ENCODE measurements at regions not wholly inside any gene's neighbourhood (a gene's known extent, or its start where the extent isn't known, plus 50 kb on each side); places are given as distances from the start of the nearest gene placed in this dataset.

DNA sequence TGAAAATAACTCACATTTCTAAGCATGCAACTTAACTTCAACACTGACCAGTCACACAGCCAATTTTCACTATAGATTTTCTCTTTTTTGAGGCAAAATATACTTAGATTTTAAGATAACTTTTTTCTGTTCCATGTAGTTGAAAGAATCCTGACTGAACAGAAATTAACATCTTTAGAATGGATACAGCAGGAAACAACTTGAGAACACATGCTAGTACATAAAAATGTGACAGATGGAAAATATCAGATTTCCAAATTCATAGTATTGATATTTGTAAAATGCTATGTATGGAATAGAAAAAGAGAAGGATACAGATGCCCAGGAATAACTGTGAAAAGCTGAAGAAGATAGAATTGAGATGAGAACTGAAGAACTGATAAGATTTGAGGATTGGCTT, 1270.6 kb downstream of the KCNT2 start:
- no peak for DNase-seq (ENCODE audit: low read depth)
- no peak overlapping the region for H3K4me3 ChIP-seq (ENCODE audit: control insufficient read depth, low read depth, low read length)
- TF ChIP-seq, protein P1, sequence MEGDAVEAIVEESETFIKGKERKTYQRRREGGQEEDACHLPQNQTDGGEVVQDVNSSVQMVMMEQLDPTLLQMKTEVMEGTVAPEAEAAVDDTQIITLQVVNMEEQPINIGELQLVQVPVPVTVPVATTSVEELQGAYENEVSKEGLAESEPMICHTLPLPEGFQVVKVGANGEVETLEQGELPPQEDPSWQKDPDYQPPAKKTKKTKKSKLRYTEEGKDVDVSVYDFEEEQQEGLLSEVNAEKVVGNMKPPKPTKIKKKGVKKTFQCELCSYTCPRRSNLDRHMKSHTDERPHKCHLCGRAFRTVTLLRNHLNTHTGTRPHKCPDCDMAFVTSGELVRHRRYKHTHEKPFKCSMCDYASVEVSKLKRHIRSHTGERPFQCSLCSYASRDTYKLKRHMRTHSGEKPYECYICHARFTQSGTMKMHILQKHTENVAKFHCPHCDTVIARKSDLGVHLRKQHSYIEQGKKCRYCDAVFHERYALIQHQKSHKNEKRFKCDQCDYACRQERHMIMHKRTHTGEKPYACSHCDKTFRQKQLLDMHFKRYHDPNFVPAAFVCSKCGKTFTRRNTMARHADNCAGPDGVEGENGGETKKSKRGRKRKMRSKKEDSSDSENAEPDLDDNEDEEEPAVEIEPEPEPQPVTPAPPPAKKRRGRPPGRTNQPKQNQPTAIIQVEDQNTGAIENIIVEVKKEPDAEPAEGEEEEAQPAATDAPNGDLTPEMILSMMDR (conservative IDR thresholded peaks at IDR 0.05; ENCODE audit: control insufficient read depth, insufficient read depth, low read depth, low read length), result no peak

DNA sequence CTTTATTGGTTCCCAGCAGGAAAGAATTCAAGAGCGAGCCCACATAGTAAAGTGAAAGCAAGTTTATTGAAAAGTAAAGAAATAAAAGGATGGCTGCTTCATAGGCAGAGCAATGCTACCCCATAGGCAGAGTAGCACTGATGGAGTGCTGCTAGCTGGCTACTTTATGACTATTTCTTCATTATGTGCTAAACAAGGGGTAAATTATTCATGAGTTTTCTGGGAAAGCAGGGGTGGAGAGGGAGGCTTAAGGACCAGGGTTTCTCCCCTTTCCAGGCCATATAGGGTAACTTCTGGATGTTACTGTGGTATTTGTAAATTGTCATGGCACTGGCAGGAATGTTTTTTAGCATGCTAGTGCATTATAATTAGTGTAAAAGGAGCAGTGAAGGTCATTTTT, 1271.4 kb downstream of the KCNT2 start:
- H3K4me3 ChIP-seq (ENCODE audit: control insufficient read depth, low read depth, low read length), result no peak overlapping the region
- TF ChIP-seq, protein P1 (conservative IDR thresholded peaks at IDR 0.05; ENCODE audit: control insufficient read depth, insufficient read depth, low read depth, low read length), result no peak
- DNase-seq (ENCODE audit: low read depth), result no peak

DNA sequence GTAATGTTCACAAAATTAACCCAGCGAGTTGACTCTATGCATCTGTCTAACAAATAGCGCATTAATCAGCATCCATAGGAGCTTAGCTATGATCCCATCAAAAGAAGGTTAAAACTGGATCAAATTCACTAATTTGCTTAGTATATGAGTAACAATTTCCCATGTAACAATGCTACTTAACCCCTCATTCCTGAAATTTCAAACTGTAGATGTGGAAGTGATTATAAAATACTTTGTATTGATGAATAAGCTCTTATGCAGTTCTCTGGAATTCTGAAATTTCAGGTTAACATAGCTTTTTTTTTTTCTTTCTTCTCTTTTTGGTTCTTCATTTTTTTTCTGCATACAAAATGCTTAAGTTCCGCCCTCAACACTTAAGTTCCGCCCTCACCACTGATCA, 1272.7 kb downstream of the KCNT2 start:
- H3K4me3 ChIP-seq (ENCODE audit: control insufficient read depth, low read depth, low read length), result no peak overlapping the region
- no peak for DNase-seq (ENCODE audit: low read depth)

DNA sequence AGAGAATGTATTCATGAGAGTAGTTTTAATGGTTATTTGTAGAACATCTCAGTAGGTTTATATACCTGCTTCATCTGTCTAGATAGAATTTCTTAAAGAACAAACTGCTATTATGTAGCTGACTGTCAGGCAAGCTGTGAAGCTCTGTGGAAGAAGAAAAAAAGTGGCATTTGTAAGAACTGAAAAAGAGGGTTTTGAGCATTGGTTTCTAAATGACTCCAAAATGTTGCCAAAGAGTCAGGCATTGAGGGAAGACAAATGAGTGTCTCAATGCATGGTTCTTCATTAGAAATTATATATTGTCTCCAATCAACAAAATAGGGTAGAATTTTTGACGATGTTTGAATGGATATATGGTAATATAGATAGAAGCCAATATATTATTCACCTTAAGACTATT, 1276.1 kb downstream of the KCNT2 start:
- TF ChIP-seq, protein P1 (conservative IDR thresholded peaks at IDR 0.05; ENCODE audit: control insufficient read depth, insufficient read depth, low read depth, low read length), result no peak
- no peak overlapping the region for H3K4me3 ChIP-seq (ENCODE audit: control insufficient read depth, low read depth, low read length)
- no peak for DNase-seq (ENCODE audit: low read depth)

More for the DNA sequence above, 1272.7 kb downstream of the KCNT2 start:
- TF ChIP-seq, protein P1 (conservative IDR thresholded peaks at IDR 0.05; ENCODE audit: control insufficient read depth, insufficient read depth, low read depth, low read length), result no peak

DNA sequence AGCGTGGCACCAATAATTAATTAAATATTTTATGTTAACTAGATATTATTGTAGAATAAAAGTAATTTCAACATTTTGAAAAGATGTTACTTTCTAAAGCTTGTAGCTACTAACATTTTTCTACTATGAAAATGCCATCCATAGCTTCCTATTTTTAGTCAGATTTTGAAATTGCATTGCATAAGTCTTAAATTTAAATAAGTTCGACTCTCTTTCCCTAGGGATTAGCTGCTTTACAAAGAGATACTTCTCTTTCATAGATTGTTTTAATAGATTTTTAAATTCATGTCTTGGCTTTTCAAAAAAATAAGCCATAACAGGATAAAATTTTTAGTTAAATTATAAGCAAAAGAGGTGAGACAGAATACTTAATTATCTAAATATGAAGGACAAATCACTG, 1279.6 kb downstream of the KCNT2 start:
- TF ChIP-seq, protein P1 (conservative IDR thresholded peaks at IDR 0.05; ENCODE audit: control insufficient read depth, insufficient read depth, low read depth, low read length), result no peak
- H3K4me3 ChIP-seq (ENCODE audit: control insufficient read depth, low read depth, low read length), result no peak overlapping the region
- DNase-seq (ENCODE audit: low read depth), result no peak

DNA sequence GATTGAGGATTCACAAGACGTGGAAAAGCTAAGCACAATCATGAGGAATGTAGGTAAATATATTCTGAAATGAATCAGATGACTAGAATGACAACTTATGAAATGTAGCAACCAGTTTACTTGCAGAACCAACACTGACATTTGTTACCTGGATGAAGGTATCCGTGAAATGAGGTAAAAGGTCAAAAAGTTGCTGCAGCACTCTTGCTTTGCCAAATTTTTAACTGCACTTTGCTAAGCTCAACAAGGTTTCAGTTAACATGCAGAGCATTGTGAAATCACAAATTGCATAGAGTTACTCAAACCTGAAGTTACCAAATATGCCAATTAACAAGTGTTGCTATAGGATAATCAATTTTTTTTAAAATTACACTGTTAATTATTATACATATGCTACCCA, 1280.1 kb downstream of the KCNT2 start:
- TF ChIP-seq, protein P1 (conservative IDR thresholded peaks at IDR 0.05; ENCODE audit: control insufficient read depth, insufficient read depth, low read depth, low read length), result no peak
- no peak for DNase-seq (ENCODE audit: low read depth)
- H3K4me3 ChIP-seq (ENCODE audit: control insufficient read depth, low read depth, low read length), result no peak overlapping the region

DNA sequence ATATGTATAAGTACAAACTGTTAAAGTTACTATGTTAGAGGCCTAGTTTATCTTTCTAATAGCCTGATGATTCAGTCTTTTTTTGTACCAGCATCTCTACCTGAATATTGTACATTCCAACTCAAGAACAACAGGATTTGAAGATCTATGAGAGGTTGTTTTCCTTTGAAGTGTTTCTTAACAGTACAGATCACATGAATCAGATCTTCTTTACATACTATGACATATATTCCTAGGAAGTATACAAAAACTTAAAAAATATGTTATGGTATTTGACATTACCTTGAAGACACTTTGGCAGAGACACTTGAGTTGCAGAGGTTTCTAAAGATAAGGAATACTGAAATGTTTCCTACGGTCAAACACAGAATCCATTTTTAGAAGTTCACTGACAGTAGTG, 1280.9 kb downstream of the KCNT2 start:
- no peak overlapping the region for H3K4me3 ChIP-seq (ENCODE audit: control insufficient read depth, low read depth, low read length)
- DNase-seq (ENCODE audit: low read depth), result no peak
- TF ChIP-seq, protein P1 (conservative IDR thresholded peaks at IDR 0.05; ENCODE audit: control insufficient read depth, insufficient read depth, low read depth, low read length), result no peak
